Esophagus muscularis mucosa (tissue), 4 donors: ENCODE measurements at regions not wholly inside any gene's neighbourhood (a gene's known extent, or its start where the extent isn't known, plus 50 kb on each side); places are given as distances from the start of the nearest gene placed in this dataset.

ENCODE experiments used
- DNase-seq: peaks from one replicate; pipeline ENCODE4 v3.0.0-alpha.2; 2017; ENCODE audit errors: extremely low spot score
- H3K27ac ChIP-seq, 4 donors: fragments of 200-600 bp; sonication (generic); replicated peaks in 1 of 4; 1 replicate in 3 of 4; 2 replicates in 1 of 4; pipeline ENCODE4 v1.5.1; 2016 to 2019; ENCODE audit warnings: mild to moderate bottlenecking in 1 of 4
- H3K27me3 ChIP-seq, 4 donors: fragments of 200-600 bp; sonication (generic); one replicate each; pipeline versions ENCODE4 v1.5.1 to v1.6.0; 2016 to 2019
- H3K36me3 ChIP-seq, 4 donors: fragments of 200-600 bp; sonication (generic); one replicate each; pipeline ENCODE4 v1.5.1; 2016 to 2019
- H3K4me1 ChIP-seq, 4 donors: fragments of 200-600 bp; sonication (generic); one replicate each; pipeline ENCODE4 v1.5.1; 2016 to 2019
- H3K4me3 ChIP-seq, 4 donors: fragments of 200-600 bp; sonication (generic); 1 replicate in 2 of 4; 2 replicates in 2 of 4; pipeline ENCODE4 v1.5.1; 2016 to 2019; ENCODE audit warnings: mild to moderate bottlenecking in 4 of 4, moderate library complexity in 1 of 4
- H3K9me3 ChIP-seq, 4 donors: fragments of 200-600 bp; sonication (generic); 1 replicate in 3 of 4; 2 replicates in 1 of 4; pipeline ENCODE4 v1.5.1; 2016 to 2019
- EP300 ChIP-seq: sonication (generic); formaldehyde crosslinking; IDR thresholded peaks from one replicate; pipeline ENCODE4 v1.6.1; 2017; ENCODE audit warnings: antibody characterized with exemption
- POLR2A ChIP-seq: fragments of 450-650 bp; IDR thresholded peaks from one replicate; pipeline ENCODE4 v1.6.1; 2017; ENCODE audit warnings: antibody characterized with exemption, moderate library complexity, mild to moderate bottlenecking, low read depth
- POLR2AphosphoS5 ChIP-seq, 2 donors: sonication (generic); formaldehyde crosslinking; IDR thresholded peaks; one replicate each; pipeline ENCODE4 v1.6.1; 2017; ENCODE audit warnings: antibody characterized with exemption in 2 of 2
- WGBS: methylation state at CpG from one replicate; pipeline ENCODE4 v1.1.5; 2018; 5-methylcytosine and 5-hydroxymethylcytosine counted together
- intact Hi-C: fragments of 100-400 bp; cut with DNase I; formaldehyde crosslinking; loops from one replicate; pipeline ENCODE4 v1.15.1; 2023
- TF ChIP-seq, protein P1 (sequence below), 3 experiments: fragments of 200-600 bp in 2 of 3; fragments of 450-650 bp in 1 of 3; sonication (generic) in 2 of 3; IDR thresholded peaks; one replicate each; pipeline ENCODE4 v1.5.1; 2017 to 2019; ENCODE audit warnings: antibody characterized with exemption in 3 of 3, mild to moderate bottlenecking in 2 of 3, moderate library complexity in 1 of 3

DNA sequence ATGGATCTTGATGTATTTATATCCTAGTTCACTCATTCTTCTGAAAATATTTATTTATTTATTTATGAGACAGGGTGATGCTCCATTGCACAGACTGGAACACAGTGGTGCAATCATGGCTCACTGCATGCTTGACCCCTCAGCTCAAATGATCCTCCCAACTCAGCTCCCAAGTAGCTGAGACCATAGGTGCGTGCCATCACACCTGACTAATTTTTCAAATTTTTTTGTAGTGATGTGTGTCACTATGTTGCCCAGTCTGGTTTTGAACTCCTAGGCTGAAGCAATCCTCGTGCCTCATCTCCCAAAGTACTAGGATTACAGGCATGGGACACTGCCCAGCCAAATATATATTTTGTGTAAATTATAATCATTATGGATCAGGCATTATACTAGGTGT lies 595.6 kb upstream of the ATP2B1 start:
- intact Hi-C loops, result no loop called here
- TF ChIP-seq EP300 (no peak), POLR2AphosphoS5 (IDR thresholded peaks at IDR 0.05) (no peak)
- TF ChIP-seq, protein P1, sequence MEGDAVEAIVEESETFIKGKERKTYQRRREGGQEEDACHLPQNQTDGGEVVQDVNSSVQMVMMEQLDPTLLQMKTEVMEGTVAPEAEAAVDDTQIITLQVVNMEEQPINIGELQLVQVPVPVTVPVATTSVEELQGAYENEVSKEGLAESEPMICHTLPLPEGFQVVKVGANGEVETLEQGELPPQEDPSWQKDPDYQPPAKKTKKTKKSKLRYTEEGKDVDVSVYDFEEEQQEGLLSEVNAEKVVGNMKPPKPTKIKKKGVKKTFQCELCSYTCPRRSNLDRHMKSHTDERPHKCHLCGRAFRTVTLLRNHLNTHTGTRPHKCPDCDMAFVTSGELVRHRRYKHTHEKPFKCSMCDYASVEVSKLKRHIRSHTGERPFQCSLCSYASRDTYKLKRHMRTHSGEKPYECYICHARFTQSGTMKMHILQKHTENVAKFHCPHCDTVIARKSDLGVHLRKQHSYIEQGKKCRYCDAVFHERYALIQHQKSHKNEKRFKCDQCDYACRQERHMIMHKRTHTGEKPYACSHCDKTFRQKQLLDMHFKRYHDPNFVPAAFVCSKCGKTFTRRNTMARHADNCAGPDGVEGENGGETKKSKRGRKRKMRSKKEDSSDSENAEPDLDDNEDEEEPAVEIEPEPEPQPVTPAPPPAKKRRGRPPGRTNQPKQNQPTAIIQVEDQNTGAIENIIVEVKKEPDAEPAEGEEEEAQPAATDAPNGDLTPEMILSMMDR (IDR thresholded peaks at IDR 0.05), result no peak
- WGBS, result 97% methylated on average over 2 of the region's 2 CpGs

DNA sequence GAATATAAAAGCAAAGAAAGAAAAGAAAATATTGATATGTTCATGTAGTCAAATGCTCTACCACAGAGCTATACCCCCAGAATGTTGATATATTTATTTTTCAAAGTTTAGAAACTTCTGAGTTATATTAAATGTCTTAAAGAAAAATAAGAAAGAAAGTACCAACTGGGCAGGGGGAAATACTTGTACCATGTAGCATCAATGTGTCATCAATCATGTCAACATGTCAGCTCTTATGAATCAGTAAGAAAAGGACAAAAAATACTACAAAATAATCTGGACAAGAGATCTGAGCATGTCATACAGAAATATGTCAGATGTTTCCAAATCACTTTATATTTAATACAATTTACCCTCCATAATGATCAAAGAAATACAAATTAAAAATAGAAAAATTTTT lies 595.1 kb upstream of the ATP2B1 start:
- no peaks in the 10 kb centered on the region for H3K36me3 ChIP-seq
- H3K9me3 ChIP-seq, result no peaks in the 10 kb centered on the region
- intact Hi-C loops, result no loop called here
- H3K4me3 ChIP-seq, result no peak overlapping the region
- no peak overlapping the region for H3K27ac ChIP-seq
- DNase-seq, result no peak
- TF ChIP-seq POLR2A, result no peak
- TF ChIP-seq, protein P1 (IDR thresholded peaks at IDR 0.05), result no peak
- TF ChIP-seq POLR2AphosphoS5 (IDR thresholded peaks at IDR 0.05), result no peak
- no peak for TF ChIP-seq EP300
- no peaks in the 10 kb centered on the region for H3K27me3 ChIP-seq
- no peaks in the 10 kb centered on the region for H3K4me1 ChIP-seq

More for the DNA sequence above, 595.6 kb upstream of the ATP2B1 start:
- Histone ChIP-seq H3K36me3 (no peaks in the 10 kb centered on the region), H3K4me3 (no peak overlapping the region), H3K27ac (no peak overlapping the region), H3K9me3 (no peaks in the 10 kb centered on the region), H3K4me1 (no peaks in the 10 kb centered on the region), H3K27me3 (no peaks in the 10 kb centered on the region)
- DNase-seq, result no peak

DNA sequence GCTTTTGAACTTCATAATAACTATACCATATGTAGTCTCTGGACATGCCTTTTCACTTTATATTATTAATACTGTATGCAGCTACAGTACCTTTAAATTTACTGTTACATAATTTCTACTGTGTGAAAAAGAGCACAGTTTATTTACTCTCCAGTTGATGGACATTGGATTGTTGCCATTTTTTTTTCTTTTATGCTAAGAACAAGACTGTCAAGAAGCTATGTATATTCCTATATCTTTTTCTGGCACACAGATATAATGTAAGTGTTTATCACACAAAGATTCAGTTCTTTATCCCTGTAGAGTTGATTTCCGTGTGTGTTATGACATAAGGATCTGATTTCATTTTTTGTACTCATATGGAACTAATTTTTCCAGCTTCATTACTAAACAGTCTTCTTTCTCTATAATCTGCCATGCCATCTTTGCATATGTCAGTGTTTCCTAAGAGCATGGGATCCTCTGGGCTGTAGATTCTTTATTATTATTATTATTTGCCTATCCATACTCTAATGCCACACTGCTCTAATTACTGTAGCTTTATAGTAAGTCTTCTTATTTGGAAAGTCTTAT lies 593.0 kb upstream of the ATP2B1 start:
- H3K4me1 ChIP-seq, result no peaks in the 10 kb centered on the region
- H3K27me3 ChIP-seq, result no peaks in the 10 kb centered on the region
- intact Hi-C loops, result no loop called here
- no peak for DNase-seq
- no peak overlapping the region for H3K4me3 ChIP-seq
- TF ChIP-seq, protein P1 (IDR thresholded peaks at IDR 0.05), result no peak
- TF ChIP-seq POLR2A, result no peak
- TF ChIP-seq POLR2AphosphoS5 (IDR thresholded peaks at IDR 0.05), result no peak
- no peak overlapping the region for H3K27ac ChIP-seq
- no peaks in the 10 kb centered on the region for H3K36me3 ChIP-seq
- no peaks in the 10 kb centered on the region for H3K9me3 ChIP-seq
- WGBS, result 70% methylated on average over 1 of the region's 1 CpG

DNA sequence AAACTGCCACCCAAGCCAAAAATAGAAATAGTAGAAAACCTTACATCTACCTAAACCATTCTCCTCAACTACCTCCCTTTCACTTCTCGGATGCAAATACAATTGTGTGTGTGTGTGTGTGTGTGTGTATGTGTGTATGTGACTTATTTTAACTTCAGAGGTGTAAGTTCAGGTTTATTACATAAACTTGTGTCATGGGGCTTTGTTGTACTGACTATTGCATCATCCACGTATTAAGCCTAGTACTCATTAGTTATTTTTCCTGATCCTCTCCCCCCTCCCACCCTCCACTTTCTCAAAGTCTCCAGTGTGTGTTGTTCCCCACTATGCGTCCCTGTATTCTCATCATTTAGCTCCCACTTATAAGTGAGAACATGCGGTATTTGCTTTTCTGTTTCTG lies 592.5 kb upstream of the ATP2B1 start:
- Histone ChIP-seq H3K4me1 (no peaks in the 10 kb centered on the region), H3K36me3 (no peaks in the 10 kb centered on the region), H3K4me3 (no peak overlapping the region), H3K27me3 (no peaks in the 10 kb centered on the region), H3K9me3 (no peaks in the 10 kb centered on the region), H3K27ac (no peak overlapping the region)
- intact Hi-C loops, result no loop called here
- TF ChIP-seq POLR2A, result no peak
- no peak for TF ChIP-seq POLR2AphosphoS5 (IDR thresholded peaks at IDR 0.05)
- no peak for DNase-seq
- WGBS, result 88% methylated on average over 4 of the region's 4 CpGs

DNA sequence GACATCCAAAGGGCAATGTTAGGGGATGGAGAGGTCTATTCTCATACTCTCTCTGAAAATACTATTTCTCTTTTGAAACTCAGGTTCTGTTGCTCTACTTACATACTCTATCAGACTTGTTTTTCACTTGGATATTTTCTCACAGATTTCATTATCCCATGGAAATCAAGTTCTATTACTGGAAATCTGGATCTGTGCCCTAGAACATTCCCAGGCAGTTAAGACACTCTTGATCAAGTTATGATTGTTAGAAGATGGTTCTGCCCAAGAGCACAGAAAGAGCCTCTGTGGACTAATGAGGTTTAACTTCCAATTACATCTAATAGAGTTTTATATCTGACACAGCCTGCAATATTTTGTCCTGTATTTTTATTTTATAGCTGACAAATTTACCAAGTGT lies 591.0 kb upstream of the ATP2B1 start:
- intact Hi-C loops, result no loop called here
- peak overlapping the region in 1 of 4 donors; percentile 13 for H3K27ac ChIP-seq
- H3K36me3 ChIP-seq, result no peaks in the 10 kb centered on the region
- H3K27me3 ChIP-seq, result no peaks in the 10 kb centered on the region
- H3K4me3 ChIP-seq, result no peak overlapping the region
- H3K4me1 ChIP-seq, result no peaks in the 10 kb centered on the region
- no peaks in the 10 kb centered on the region for H3K9me3 ChIP-seq
- no peak for DNase-seq
- TF ChIP-seq, protein P1 (IDR thresholded peaks at IDR 0.05), result no peak
